ENCODE measurements at regions not wholly inside any gene's neighbourhood (a gene's known extent, or its start where the extent isn't known, plus 50 kb on each side); places are given as distances from the start of the nearest gene placed in this dataset.

GRCh38 chr11:104564921-104565582 is 333.2 kb downstream of the CASP12 start:
- TF ChIP-seq CTCF (IDR thresholded peaks at IDR 0.05) (no peak), EP300 (IDR thresholded peaks at IDR 0.05) (no peak), POLR2A (IDR thresholded peaks at IDR 0.05) (no peak), POLR2AphosphoS5 (IDR thresholded peaks at IDR 0.05) (no peak)

Data from upper lobe of left lung (tissue), 4 donors.